Omental fat pad (tissue), 3 donors: ENCODE measurements at regions not wholly inside any gene's neighbourhood (a gene's known extent, or its start where the extent isn't known, plus 50 kb on each side); places are given as distances from the start of the nearest gene placed in this dataset.

Source experiments
- ATAC-seq: fragments of 150-250 bp; one replicate; pipeline ENCODE4 v1.9.1; 2016; ENCODE audit warnings: mild to moderate bottlenecking, moderate library complexity; ENCODE audit not compliant: low FRiP score
- DNase-seq: peaks from one replicate; pipeline ENCODE4 v3.0.0-alpha.2; 2019; ENCODE audit warnings: low spot score
- CTCF ChIP-seq, 3 donors: fragments of 450-650 bp; IDR thresholded peaks; one replicate each; pipeline ENCODE4 v1.5.1; 2016 to 2017; ENCODE audit warnings: antibody characterized with exemption in 3 of 3, mild to moderate bottlenecking in 3 of 3, moderate library complexity in 2 of 3

GRCh38 chr13:55682776-55683175 lies 1457.9 kb upstream of the PRR20A start:
- ATAC-seq (no peak), DNase-seq (no peak)
- TF ChIP-seq CTCF (IDR thresholded peaks at IDR 0.05) = no peak

GRCh38 chr13:55705526-55705925 lies 1435.2 kb upstream of the PRR20A start:
- no peak for ATAC-seq
- TF ChIP-seq CTCF (IDR thresholded peaks at IDR 0.05) = no peak
- DNase-seq = no peak

- DNase-seq (no peak), ATAC-seq (no peak)
Observed at GRCh38 chr13:55705971-55706370, 1434.7 kb upstream of the PRR20A start.

GRCh38 chr13:55714120-55714519 lies 1426.6 kb upstream of the PRR20A start:
- TF ChIP-seq CTCF (IDR thresholded peaks at IDR 0.05) = no peak
- no peak for ATAC-seq
- no peak for DNase-seq

More at GRCh38 chr13:55705971-55706370, 1434.7 kb upstream of the PRR20A start:
- no peak for TF ChIP-seq CTCF (IDR thresholded peaks at IDR 0.05)

GRCh38 chr13:55727683-55728082 lies 1413.0 kb upstream of the PRR20A start:
- TF ChIP-seq CTCF (IDR thresholded peaks at IDR 0.05) = no peak
- ATAC-seq (no peak), DNase-seq (no peak)

- no peak for TF ChIP-seq CTCF (IDR thresholded peaks at IDR 0.05)
- ATAC-seq (no peak), DNase-seq (no peak)
Observed at GRCh38 chr13:55728247-55728646, 1412.5 kb upstream of the PRR20A start.

- no peak for DNase-seq
- no peak for TF ChIP-seq CTCF (IDR thresholded peaks at IDR 0.05)
- ATAC-seq = no peak
Observed at GRCh38 chr13:55745828-55746227, 1394.9 kb upstream of the PRR20A start.
